ENCODE measurements at regions not wholly inside any gene's neighbourhood (a gene's known extent, or its start where the extent isn't known, plus 50 kb on each side); places are given as distances from the start of the nearest gene placed in this dataset.

GRCh38 chr5:73273379-73274050, 100.5 kb downstream of the TMEM174 start:
- Mint-ChIP-seq H3K36me3 (ENCODE audit: low read depth, unreplicated experiment) (no peaks in the 10 kb centered on the region), H3K9me3 (ENCODE audit: unreplicated experiment) (no peaks in the 10 kb centered on the region), H3K4me3 (ENCODE audit: unreplicated experiment) (no peak overlapping the region)

GRCh38 chr5:73272351-73272750, 99.4 kb downstream of the TMEM174 start:
- Mint-ChIP-seq H3K27ac (ENCODE audit: unreplicated experiment) (no peak overlapping the region), H3K9me3 (ENCODE audit: unreplicated experiment) (no peaks in the 10 kb centered on the region), H3K4me3 (ENCODE audit: unreplicated experiment) (no peak overlapping the region), H3K4me1 (ENCODE audit: unreplicated experiment) (peaks cover 27% of the 10 kb centered on the region), H3K27me3 (ENCODE audit: unreplicated experiment) (peaks cover 3% of the 10 kb centered on the region), H3K36me3 (ENCODE audit: low read depth, unreplicated experiment) (no peaks in the 10 kb centered on the region)
- TF ChIP-seq CTCF (IDR thresholded peaks at IDR 0.05; ENCODE audit: unreplicated experiment), result no peak
- no peak for DNase-seq (ENCODE audit: low spot score)

More at GRCh38 chr5:73273379-73274050, 100.5 kb downstream of the TMEM174 start:
- H3K27ac Mint-ChIP-seq (ENCODE audit: unreplicated experiment), result no peak overlapping the region
- TF ChIP-seq CTCF (IDR thresholded peaks at IDR 0.05; ENCODE audit: unreplicated experiment), result no peak
- no peak for DNase-seq (ENCODE audit: low spot score)
- peaks cover 15% of the 10 kb centered on the region for H3K4me1 Mint-ChIP-seq (ENCODE audit: unreplicated experiment)
- H3K27me3 Mint-ChIP-seq (ENCODE audit: unreplicated experiment), result peaks cover 2% of the 10 kb centered on the region

- Mint-ChIP-seq H3K36me3 (ENCODE audit: low read depth, unreplicated experiment) (no peaks in the 10 kb centered on the region), H3K4me1 (ENCODE audit: unreplicated experiment) (peaks cover 40% of the 10 kb centered on the region), H3K27ac (ENCODE audit: unreplicated experiment) (no peak overlapping the region), H3K9me3 (ENCODE audit: unreplicated experiment) (no peaks in the 10 kb centered on the region), H3K27me3 (ENCODE audit: unreplicated experiment) (peaks cover 3% of the 10 kb centered on the region), H3K4me3 (ENCODE audit: unreplicated experiment) (no peak overlapping the region)
- no peak for TF ChIP-seq CTCF (IDR thresholded peaks at IDR 0.05; ENCODE audit: unreplicated experiment)
- no peak for DNase-seq (ENCODE audit: low spot score)
Observed at GRCh38 chr5:73268826-73269225, 95.8 kb downstream of the TMEM174 start.

GRCh38 chr5:73267766-73268435, 94.9 kb downstream of the TMEM174 start:
- H3K9me3 Mint-ChIP-seq (ENCODE audit: unreplicated experiment), result no peaks in the 10 kb centered on the region
- H3K4me1 Mint-ChIP-seq (ENCODE audit: unreplicated experiment), result peaks cover 40% of the 10 kb centered on the region
- TF ChIP-seq CTCF (IDR thresholded peaks at IDR 0.05; ENCODE audit: unreplicated experiment), result no peak
- H3K27me3 Mint-ChIP-seq (ENCODE audit: unreplicated experiment), result peaks cover 3% of the 10 kb centered on the region
- H3K36me3 Mint-ChIP-seq (ENCODE audit: low read depth, unreplicated experiment), result no peaks in the 10 kb centered on the region
- H3K4me3 Mint-ChIP-seq (ENCODE audit: unreplicated experiment), result no peak overlapping the region
- peak overlapping the region; percentile 55 for H3K27ac Mint-ChIP-seq (ENCODE audit: unreplicated experiment)
- no peak for DNase-seq (ENCODE audit: low spot score)

Data from endothelial cell (in vitro differentiated cells).